ENCODE measurements at regions not wholly inside any gene's neighbourhood (a gene's known extent, or its start where the extent isn't known, plus 50 kb on each side); places are given as distances from the start of the nearest gene placed in this dataset.

- Histone ChIP-seq H3K27me3 (ENCODE audit: control insufficient read depth, insufficient read depth, low read length) (peaks cover 5% of the 10 kb centered on the region; the same call in 1 of the 2 replicates), H3K27ac (ENCODE audit: low read length) (no peak overlapping the region), H3K4me1 (ENCODE audit: control insufficient read depth, insufficient read depth, low read length) (no peaks in the 10 kb centered on the region; the same call in 1 of the 2 replicates), H3K9me3 (ENCODE audit: control insufficient read depth, insufficient read depth, low read length) (no peaks in the 10 kb centered on the region), H3K4me3 (ENCODE audit: low read length) (peak overlapping the region; percentile 23; the same call in 1 of the 2 replicates), H3K36me3 (ENCODE audit: control insufficient read depth, insufficient read depth, low read length) (no peaks in the 10 kb centered on the region)
- WGBS (ENCODE audit: insufficient coverage, insufficient read length): no CpG with 5 or more reads among the region's 35 CpGs
- no peak for DNase-seq (ENCODE audit: low read depth, low spot score)
Measured at GRCh38 chr13:111893607-111894443, 173.1 kb upstream of the SOX1 start.

GRCh38 chr13:111895896-111896821, 170.8 kb upstream of the SOX1 start:
- no peak overlapping the region for H3K27ac ChIP-seq (ENCODE audit: low read length)
- no peaks in the 10 kb centered on the region for H3K36me3 ChIP-seq (ENCODE audit: control insufficient read depth, insufficient read depth, low read length)
- no peaks in the 10 kb centered on the region; the same call in 1 of the 2 replicates for H3K4me1 ChIP-seq (ENCODE audit: control insufficient read depth, insufficient read depth, low read length)
- peaks cover 5% of the 10 kb centered on the region; the same call in 1 of the 2 replicates for H3K27me3 ChIP-seq (ENCODE audit: control insufficient read depth, insufficient read depth, low read length)
- WGBS (ENCODE audit: insufficient coverage, insufficient read length): no CpG with 5 or more reads among the region's 28 CpGs
- H3K4me3 ChIP-seq (ENCODE audit: low read length): no peak overlapping the region
- no peak for DNase-seq (ENCODE audit: low read depth, low spot score)
- H3K9me3 ChIP-seq (ENCODE audit: control insufficient read depth, insufficient read depth, low read length): no peaks in the 10 kb centered on the region

- DNase-seq (ENCODE audit: low read depth, low spot score): no peak
- no peak overlapping the region for H3K4me3 ChIP-seq (ENCODE audit: low read length)
- whole genome bisulfite sequencing (ENCODE audit: insufficient coverage, insufficient read length): no CpG with 5 or more reads among the region's 19 CpGs
Measured at GRCh38 chr13:111897178-111897845, 169.6 kb upstream of the SOX1 start.

GRCh38 chr13:111897846-111898215, 169.1 kb upstream of the SOX1 start:
- Histone ChIP-seq H3K4me1 (ENCODE audit: control insufficient read depth, insufficient read depth, low read length) (no peaks in the 10 kb centered on the region; the same call in 1 of the 2 replicates), H3K27me3 (ENCODE audit: control insufficient read depth, insufficient read depth, low read length) (no peaks in the 10 kb centered on the region; the same call in 1 of the 2 replicates), H3K36me3 (ENCODE audit: control insufficient read depth, insufficient read depth, low read length) (no peaks in the 10 kb centered on the region), H3K9me3 (ENCODE audit: control insufficient read depth, insufficient read depth, low read length) (no peaks in the 10 kb centered on the region), H3K27ac (ENCODE audit: low read length) (no peak overlapping the region), H3K4me3 (ENCODE audit: low read length) (no peak overlapping the region)
- DNase-seq (ENCODE audit: low read depth, low spot score): no peak
- WGBS (ENCODE audit: insufficient coverage, insufficient read length): no CpG with 5 or more reads among the region's 9 CpGs

More at GRCh38 chr13:111897178-111897845, 169.6 kb upstream of the SOX1 start:
- Histone ChIP-seq H3K27ac (ENCODE audit: low read length) (no peak overlapping the region), H3K27me3 (ENCODE audit: control insufficient read depth, insufficient read depth, low read length) (peaks cover 2% of the 10 kb centered on the region; the same call in 1 of the 2 replicates), H3K9me3 (ENCODE audit: control insufficient read depth, insufficient read depth, low read length) (no peaks in the 10 kb centered on the region), H3K4me1 (ENCODE audit: control insufficient read depth, insufficient read depth, low read length) (no peaks in the 10 kb centered on the region; the same call in 1 of the 2 replicates), H3K36me3 (ENCODE audit: control insufficient read depth, insufficient read depth, low read length) (no peaks in the 10 kb centered on the region)

- Histone ChIP-seq H3K27me3 (ENCODE audit: control insufficient read depth, insufficient read depth, low read length) (no peaks in the 10 kb centered on the region), H3K36me3 (ENCODE audit: control insufficient read depth, insufficient read depth, low read length) (no peaks in the 10 kb centered on the region), H3K4me3 (ENCODE audit: low read length) (no peak overlapping the region), H3K27ac (ENCODE audit: low read length) (no peak overlapping the region), H3K9me3 (ENCODE audit: control insufficient read depth, insufficient read depth, low read length) (no peaks in the 10 kb centered on the region), H3K4me1 (ENCODE audit: control insufficient read depth, insufficient read depth, low read length) (no peaks in the 10 kb centered on the region)
- DNase-seq (ENCODE audit: low read depth, low spot score): no peak
- WGBS (ENCODE audit: insufficient coverage, insufficient read length): no CpG with 5 or more reads among the region's 35 CpGs
Measured at GRCh38 chr13:111898956-111899713, 167.8 kb upstream of the SOX1 start.

- DNase-seq (ENCODE audit: low read depth, low spot score): no peak
- Histone ChIP-seq H3K4me1 (ENCODE audit: control insufficient read depth, insufficient read depth, low read length) (no peaks in the 10 kb centered on the region), H3K4me3 (ENCODE audit: low read length) (no peak overlapping the region), H3K27me3 (ENCODE audit: control insufficient read depth, insufficient read depth, low read length) (no peaks in the 10 kb centered on the region), H3K9me3 (ENCODE audit: control insufficient read depth, insufficient read depth, low read length) (no peaks in the 10 kb centered on the region), H3K27ac (ENCODE audit: low read length) (no peak overlapping the region), H3K36me3 (ENCODE audit: control insufficient read depth, insufficient read depth, low read length) (no peaks in the 10 kb centered on the region)
- WGBS (ENCODE audit: insufficient coverage, insufficient read length): no CpG with 5 or more reads among the region's 15 CpGs
Measured at GRCh38 chr13:111899714-111900389, 167.1 kb upstream of the SOX1 start.

GRCh38 chr13:111900390-111901131, 166.4 kb upstream of the SOX1 start:
- WGBS (ENCODE audit: insufficient coverage, insufficient read length): no CpG with 5 or more reads among the region's 26 CpGs
- no peaks in the 10 kb centered on the region for H3K9me3 ChIP-seq (ENCODE audit: control insufficient read depth, insufficient read depth, low read length)

GRCh38 chr13:111901267-111901915, 165.6 kb upstream of the SOX1 start:
- H3K27ac ChIP-seq (ENCODE audit: low read length): no peak overlapping the region
- H3K36me3 ChIP-seq (ENCODE audit: control insufficient read depth, insufficient read depth, low read length): no peaks in the 10 kb centered on the region
- WGBS (ENCODE audit: insufficient coverage, insufficient read length): no CpG with 5 or more reads among the region's 23 CpGs
- no peaks in the 10 kb centered on the region for H3K9me3 ChIP-seq (ENCODE audit: control insufficient read depth, insufficient read depth, low read length)
- DNase-seq (ENCODE audit: low read depth, low spot score): no peak
- no peaks in the 10 kb centered on the region for H3K27me3 ChIP-seq (ENCODE audit: control insufficient read depth, insufficient read depth, low read length)
- H3K4me3 ChIP-seq (ENCODE audit: low read length): no peak overlapping the region
- H3K4me1 ChIP-seq (ENCODE audit: control insufficient read depth, insufficient read depth, low read length): no peaks in the 10 kb centered on the region

More at GRCh38 chr13:111900390-111901131, 166.4 kb upstream of the SOX1 start:
- Histone ChIP-seq H3K27me3 (ENCODE audit: control insufficient read depth, insufficient read depth, low read length) (no peaks in the 10 kb centered on the region), H3K36me3 (ENCODE audit: control insufficient read depth, insufficient read depth, low read length) (no peaks in the 10 kb centered on the region), H3K27ac (ENCODE audit: low read length) (no peak overlapping the region), H3K4me1 (ENCODE audit: control insufficient read depth, insufficient read depth, low read length) (no peaks in the 10 kb centered on the region), H3K4me3 (ENCODE audit: low read length) (no peak overlapping the region)
- DNase-seq (ENCODE audit: low read depth, low spot score): no peak
